ENCODE measurements at regions not wholly inside any gene's neighbourhood (a gene's known extent, or its start where the extent isn't known, plus 50 kb on each side); places are given as distances from the start of the nearest gene placed in this dataset.

DNA sequence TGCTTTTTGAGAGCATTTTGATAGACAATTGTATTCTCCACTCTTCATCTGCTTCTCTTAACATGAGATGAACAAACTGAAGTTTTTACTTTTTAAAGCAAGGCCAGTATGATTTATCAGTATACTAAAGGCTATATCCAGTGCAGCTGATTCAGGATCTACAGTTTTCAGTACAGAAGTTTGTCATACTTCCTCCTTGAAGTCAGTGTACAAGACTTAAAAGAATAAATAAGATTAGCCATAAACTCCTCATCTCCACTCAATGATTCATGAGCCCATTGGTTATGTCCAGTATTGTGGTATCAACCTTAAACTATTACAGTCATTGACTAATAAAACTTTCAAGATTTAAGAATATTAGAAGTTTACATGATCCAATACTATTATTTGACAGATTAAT lies 374.8 kb upstream of the EPHA7 start:
- TF ChIP-seq, protein P1, sequence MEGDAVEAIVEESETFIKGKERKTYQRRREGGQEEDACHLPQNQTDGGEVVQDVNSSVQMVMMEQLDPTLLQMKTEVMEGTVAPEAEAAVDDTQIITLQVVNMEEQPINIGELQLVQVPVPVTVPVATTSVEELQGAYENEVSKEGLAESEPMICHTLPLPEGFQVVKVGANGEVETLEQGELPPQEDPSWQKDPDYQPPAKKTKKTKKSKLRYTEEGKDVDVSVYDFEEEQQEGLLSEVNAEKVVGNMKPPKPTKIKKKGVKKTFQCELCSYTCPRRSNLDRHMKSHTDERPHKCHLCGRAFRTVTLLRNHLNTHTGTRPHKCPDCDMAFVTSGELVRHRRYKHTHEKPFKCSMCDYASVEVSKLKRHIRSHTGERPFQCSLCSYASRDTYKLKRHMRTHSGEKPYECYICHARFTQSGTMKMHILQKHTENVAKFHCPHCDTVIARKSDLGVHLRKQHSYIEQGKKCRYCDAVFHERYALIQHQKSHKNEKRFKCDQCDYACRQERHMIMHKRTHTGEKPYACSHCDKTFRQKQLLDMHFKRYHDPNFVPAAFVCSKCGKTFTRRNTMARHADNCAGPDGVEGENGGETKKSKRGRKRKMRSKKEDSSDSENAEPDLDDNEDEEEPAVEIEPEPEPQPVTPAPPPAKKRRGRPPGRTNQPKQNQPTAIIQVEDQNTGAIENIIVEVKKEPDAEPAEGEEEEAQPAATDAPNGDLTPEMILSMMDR (IDR thresholded peaks at IDR 0.05), result no peak
- Histone ChIP-seq H3K27ac (no peak overlapping the region), H3K27me3 (ENCODE audit: control insufficient read depth, insufficient read depth, low read length) (no peaks in the 10 kb centered on the region), H2AFZ (no peak overlapping the region), H3K9ac (no peak overlapping the region), H3K4me1 (no peaks in the 10 kb centered on the region), H3K4me2 (ENCODE audit: low read length) (no peak overlapping the region), H3K9me3 (ENCODE audit: control insufficient read depth, low read length) (no peaks in the 10 kb centered on the region), H3K79me2 (no peaks in the 10 kb centered on the region), H3K36me3 (ENCODE audit: control insufficient read depth, insufficient read depth, low read length) (no peaks in the 10 kb centered on the region), H3K4me3 (ENCODE audit: low read depth, low read length) (no peak overlapping the region)

DNA sequence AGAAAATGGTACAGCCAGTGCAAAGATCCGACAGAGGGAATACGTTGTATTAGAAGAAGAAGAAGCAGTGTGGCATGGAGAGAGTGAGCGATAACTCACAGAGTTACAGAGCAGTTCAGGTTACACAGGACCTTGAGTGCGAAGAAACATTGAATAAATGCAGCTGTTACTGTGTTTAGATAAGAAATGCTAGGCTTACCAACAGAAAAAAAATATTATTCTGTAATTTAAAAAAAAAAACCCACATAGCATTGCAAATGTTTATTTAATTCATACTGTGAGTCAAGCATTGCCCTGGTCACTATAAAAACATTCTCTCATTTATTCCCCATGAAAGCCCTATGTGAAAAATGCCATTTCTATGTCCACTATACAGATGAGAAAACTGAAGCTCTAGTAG lies 373.4 kb upstream of the EPHA7 start:
- no peak overlapping the region for H3K9ac ChIP-seq

DNA sequence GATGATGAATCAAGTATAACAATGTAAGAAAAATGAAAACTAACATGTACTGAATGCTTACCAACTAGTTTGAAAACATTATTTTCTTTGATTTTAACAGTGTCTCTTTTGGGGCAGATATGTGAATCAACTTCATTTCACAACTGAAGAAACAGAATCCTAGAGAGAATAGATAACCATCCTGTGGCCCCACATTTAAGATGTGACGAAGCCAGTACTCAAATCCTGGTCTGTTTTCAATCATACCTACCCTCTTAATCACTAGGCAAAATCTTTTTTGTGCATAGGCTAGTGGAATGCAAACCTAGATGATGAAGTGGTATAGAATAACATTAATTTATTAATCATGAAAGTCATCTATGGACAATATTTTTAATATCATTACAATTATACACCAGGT lies 371.6 kb upstream of the EPHA7 start:
- H3K4me2 ChIP-seq (ENCODE audit: low read length), result no peak overlapping the region
- H2AFZ ChIP-seq, result no peak overlapping the region
- H3K9me3 ChIP-seq (ENCODE audit: control insufficient read depth, low read length), result no peaks in the 10 kb centered on the region
- H3K4me3 ChIP-seq (ENCODE audit: low read depth, low read length), result no peak overlapping the region
- TF ChIP-seq, protein P1 (IDR thresholded peaks at IDR 0.05), result no peak
- no peaks in the 10 kb centered on the region for H3K36me3 ChIP-seq (ENCODE audit: control insufficient read depth, insufficient read depth, low read length)
- H3K79me2 ChIP-seq, result no peaks in the 10 kb centered on the region
- no peaks in the 10 kb centered on the region for H3K4me1 ChIP-seq
- H3K27me3 ChIP-seq (ENCODE audit: control insufficient read depth, insufficient read depth, low read length), result no peaks in the 10 kb centered on the region
- no peak overlapping the region for H3K9ac ChIP-seq
- no peak overlapping the region for H3K27ac ChIP-seq

More for the DNA sequence above, 373.4 kb upstream of the EPHA7 start:
- Histone ChIP-seq H3K27me3 (ENCODE audit: control insufficient read depth, insufficient read depth, low read length) (no peaks in the 10 kb centered on the region), H3K4me2 (ENCODE audit: low read length) (no peak overlapping the region), H3K36me3 (ENCODE audit: control insufficient read depth, insufficient read depth, low read length) (no peaks in the 10 kb centered on the region), H3K4me3 (ENCODE audit: low read depth, low read length) (no peak overlapping the region), H2AFZ (no peak overlapping the region), H3K4me1 (no peaks in the 10 kb centered on the region), H3K79me2 (no peaks in the 10 kb centered on the region), H3K9me3 (ENCODE audit: control insufficient read depth, low read length) (no peaks in the 10 kb centered on the region), H3K27ac (no peak overlapping the region)
- TF ChIP-seq, protein P1 (IDR thresholded peaks at IDR 0.05), result no peak

DNA sequence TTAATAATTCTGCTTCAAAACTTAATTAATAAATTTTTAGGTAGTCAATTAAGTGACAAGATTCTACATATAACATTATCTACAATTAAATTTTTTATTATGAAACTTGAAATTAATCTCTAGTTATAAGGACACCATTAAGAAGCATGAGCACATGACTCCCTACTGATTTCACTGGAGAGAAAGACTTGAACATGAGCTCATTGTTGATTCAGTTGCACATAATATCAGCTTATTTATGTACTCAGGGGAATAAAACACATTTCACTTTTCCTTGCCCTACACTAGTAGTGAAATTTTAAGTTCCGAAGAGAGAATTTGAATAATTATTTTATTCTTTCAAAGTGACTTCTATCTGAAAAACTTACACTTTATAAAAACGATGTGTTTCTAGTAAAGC lies 370.2 kb upstream of the EPHA7 start:
- no peak overlapping the region for H3K27ac ChIP-seq
- TF ChIP-seq, protein P1 (IDR thresholded peaks at IDR 0.05), result no peak
- H3K36me3 ChIP-seq (ENCODE audit: control insufficient read depth, insufficient read depth, low read length), result no peaks in the 10 kb centered on the region
- no peaks in the 10 kb centered on the region for H3K27me3 ChIP-seq (ENCODE audit: control insufficient read depth, insufficient read depth, low read length)
- no peak overlapping the region for H2AFZ ChIP-seq
- no peak overlapping the region for H3K4me2 ChIP-seq (ENCODE audit: low read length)
- no peak overlapping the region for H3K9ac ChIP-seq
- H3K4me1 ChIP-seq, result no peaks in the 10 kb centered on the region
- H3K9me3 ChIP-seq (ENCODE audit: control insufficient read depth, low read length), result no peaks in the 10 kb centered on the region
- no peaks in the 10 kb centered on the region for H3K79me2 ChIP-seq
- no peak overlapping the region for H3K4me3 ChIP-seq (ENCODE audit: low read depth, low read length)

DNA sequence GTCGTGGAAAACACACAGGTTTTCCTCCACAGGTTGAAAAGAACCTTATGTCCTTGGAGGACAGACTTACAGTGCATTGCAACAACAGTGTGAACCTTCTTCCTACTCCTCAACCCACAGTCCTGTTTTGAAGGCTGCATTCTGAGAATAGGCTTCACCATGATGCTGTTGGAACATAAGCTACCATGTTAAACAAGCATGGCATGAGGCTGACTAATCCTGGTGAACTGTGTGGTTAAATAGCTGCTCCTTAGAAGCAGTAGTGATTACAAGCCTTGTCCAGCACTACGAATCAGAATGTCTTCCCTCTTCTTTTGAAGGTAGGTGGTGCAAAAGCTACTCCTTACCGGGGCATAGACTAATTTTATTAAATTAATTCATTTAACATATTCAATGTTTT lies 368.5 kb upstream of the EPHA7 start:
- TF ChIP-seq, protein P1 (IDR thresholded peaks at IDR 0.05), result no peak

More for the DNA sequence above, 368.5 kb upstream of the EPHA7 start:
- Histone ChIP-seq H3K36me3 (ENCODE audit: control insufficient read depth, insufficient read depth, low read length) (no peaks in the 10 kb centered on the region), H3K79me2 (no peaks in the 10 kb centered on the region), H3K4me2 (ENCODE audit: low read length) (no peak overlapping the region), H3K27ac (no peak overlapping the region), H3K9ac (no peak overlapping the region), H3K4me1 (no peaks in the 10 kb centered on the region), H3K9me3 (ENCODE audit: control insufficient read depth, low read length) (no peaks in the 10 kb centered on the region), H2AFZ (no peak overlapping the region), H3K27me3 (ENCODE audit: control insufficient read depth, insufficient read depth, low read length) (no peaks in the 10 kb centered on the region), H3K4me3 (ENCODE audit: low read depth, low read length) (no peak overlapping the region)
